OCI-LY7 (cell line): ENCODE measurements at regions not wholly inside any gene's neighbourhood (a gene's known extent, or its start where the extent isn't known, plus 50 kb on each side); places are given as distances from the start of the nearest gene placed in this dataset.

Experiments
- BruUV-seq: library from RNA; stranded (reverse); fragments of 400-500 nt; replicated peaks from 2 replicates; lab custom pipeline; 2021; lab: Mats Ljungman, UMichigan
- CTCF ChIA-PET: fragments of 300-600 bp; sonication (Branson Sonifier 250); formaldehyde crosslinking; loops from one replicate; lab custom pipeline; 2022; ENCODE audit warnings: antibody characterized with exemption; ENCODE audit not compliant: unreplicated experiment; lab: Charles Lee
- POLR2A ChIA-PET: fragments of 300-600 bp; sonication (Branson Sonifier 250); formaldehyde crosslinking; loops from one replicate; lab custom pipeline; 2022; ENCODE audit warnings: antibody characterized with exemption; lab: Charles Lee
- DNase-seq: peaks from one replicate; pipeline ENCODE4 v3.0.0-alpha.2; 2015; ENCODE audit warnings: low spot score
- H2AFZ ChIP-seq: fragments of 200-600 bp; sonication (generic), shearing (Covaris generic); 2 replicates; pipeline ENCODE4 v1.6.1; 2014; ENCODE audit warnings: mild to moderate bottlenecking, antibody characterized with exemption, low read length, moderate library complexity
- H3K27ac ChIP-seq: fragments of 200-600 bp; sonication (generic); 2 replicates; pipeline ENCODE4 v1.5.1; 2014; ENCODE audit warnings: mixed run types, low read depth, mild to moderate bottlenecking, moderate library complexity, low read length, inconsistent platforms; ENCODE audit not compliant: poor library complexity, severe bottlenecking
- H3K36me3 ChIP-seq: fragments of 200-600 bp; sonication (generic); 2 replicates; pipeline ENCODE4 v1.6.1; 2014; ENCODE audit warnings: mild to moderate bottlenecking, antibody characterized with exemption, low read length, moderate library complexity, mixed read lengths; ENCODE audit not compliant: insufficient read depth
- H3K4me1 ChIP-seq: fragments of 200-600 bp; sonication (generic); 2 replicates; pipeline ENCODE4 v1.5.1; 2014; ENCODE audit warnings: mild to moderate bottlenecking, low read length; ENCODE audit not compliant: insufficient read depth, poor library complexity, severe bottlenecking
- H3K4me2 ChIP-seq: fragments of 200-600 bp; sonication (generic); 2 replicates; pipeline ENCODE4 v1.6.1; 2014; ENCODE audit warnings: mild to moderate bottlenecking, low read length
- H3K4me3 ChIP-seq: fragments of 200-600 bp; sonication (generic); 2 replicates; pipeline ENCODE4 v1.5.1; 2014; ENCODE audit warnings: mild to moderate bottlenecking, low read depth, low read length; ENCODE audit not compliant: poor library complexity, severe bottlenecking
- H3K79me2 ChIP-seq: fragments of 200-600 bp; sonication (generic); 2 replicates; pipeline ENCODE4 v1.6.1; 2016; ENCODE audit warnings: low read depth, mild to moderate bottlenecking, low read length, moderate library complexity, mixed read lengths; ENCODE audit not compliant: insufficient read depth
- H3K9me2 ChIP-seq: fragments of 200-600 bp; sonication (generic); 2 replicates; pipeline ENCODE4 v1.6.1; 2016; ENCODE audit warnings: mild to moderate bottlenecking, low read length, mixed read lengths; ENCODE audit not compliant: insufficient read depth
- H3K9me3 ChIP-seq: fragments of 200-600 bp; sonication (generic); 2 replicates; pipeline ENCODE4 v1.6.1; 2014; ENCODE audit warnings: mild to moderate bottlenecking, mixed run types, low read length, mixed read lengths
- H4K20me1 ChIP-seq: fragments of 200-600 bp; sonication (generic); 2 replicates; pipeline ENCODE4 v1.6.1; 2014; ENCODE audit warnings: mild to moderate bottlenecking, antibody characterized with exemption, low read length, moderate library complexity, mixed read lengths; ENCODE audit not compliant: insufficient read depth
- EZH2phosphoT487 ChIP-seq: fragments of 200-600 bp; sonication (generic); IDR thresholded peaks from 2 replicates; pipeline ENCODE4 v1.6.1; 2018; ENCODE audit warnings: low read depth, borderline replicate concordance, mild to moderate bottlenecking, mixed run types, antibody characterized with exemption, low read length, moderate library complexity, mixed read lengths
- intact Hi-C: fragments of 100-400 bp; cut with micrococcal nuclease; formaldehyde crosslinking; loops from one replicate; pipeline ENCODE4 v1.10.0; 2022; ENCODE audit not compliant: unreplicated experiment
- TF ChIP-seq, protein P1 (sequence below): fragments of 200-600 bp; sonication (generic); conservative IDR thresholded peaks from 2 replicates; pipeline ENCODE4 v1.5.1; 2014; ENCODE audit warnings: mild to moderate bottlenecking, antibody characterized with exemption, low read length, moderate library complexity, mixed read lengths

DNA sequence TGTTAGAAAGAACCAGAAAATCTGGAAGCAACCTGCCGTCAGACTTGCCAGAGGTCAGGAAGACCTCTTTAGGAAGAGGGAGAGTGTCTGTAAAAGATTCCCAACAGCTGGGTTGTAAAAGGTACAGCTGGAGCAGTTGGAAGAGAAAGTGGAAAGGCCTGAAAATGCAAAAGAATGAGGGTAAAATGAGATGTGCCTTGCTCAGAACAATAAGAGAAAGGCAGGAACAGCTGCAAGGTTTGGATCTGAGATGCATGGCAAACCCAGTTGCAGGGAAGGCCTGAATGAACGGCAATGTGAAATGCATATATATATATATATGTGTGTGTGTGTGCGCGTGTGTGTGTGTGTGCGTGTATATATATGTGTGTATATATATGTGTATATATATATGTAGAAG is 88.1 kb downstream of the ZIC1 start:
- DNase-seq: no peak
- Histone ChIP-seq H3K4me3 (no peak overlapping the region), H3K36me3 (no peaks in the 10 kb centered on the region), H3K4me1 (no peaks in the 10 kb centered on the region), H2AFZ (no peak overlapping the region), H3K79me2 (no peaks in the 10 kb centered on the region), H3K4me2 (no peak overlapping the region), H3K27ac (no peak overlapping the region), H3K9me2 (no peaks in the 10 kb centered on the region), H4K20me1 (no peaks in the 10 kb centered on the region), H3K9me3 (no peaks in the 10 kb centered on the region)
- POLR2A ChIA-PET: interaction anchor here (1.1 kb wide), 1 partner anchor 73 kb away, joined by 3 read pairs; no protein-coding TSS in a partner anchor
- intact Hi-C loops: no loop called here
- TF ChIP-seq, protein P1, sequence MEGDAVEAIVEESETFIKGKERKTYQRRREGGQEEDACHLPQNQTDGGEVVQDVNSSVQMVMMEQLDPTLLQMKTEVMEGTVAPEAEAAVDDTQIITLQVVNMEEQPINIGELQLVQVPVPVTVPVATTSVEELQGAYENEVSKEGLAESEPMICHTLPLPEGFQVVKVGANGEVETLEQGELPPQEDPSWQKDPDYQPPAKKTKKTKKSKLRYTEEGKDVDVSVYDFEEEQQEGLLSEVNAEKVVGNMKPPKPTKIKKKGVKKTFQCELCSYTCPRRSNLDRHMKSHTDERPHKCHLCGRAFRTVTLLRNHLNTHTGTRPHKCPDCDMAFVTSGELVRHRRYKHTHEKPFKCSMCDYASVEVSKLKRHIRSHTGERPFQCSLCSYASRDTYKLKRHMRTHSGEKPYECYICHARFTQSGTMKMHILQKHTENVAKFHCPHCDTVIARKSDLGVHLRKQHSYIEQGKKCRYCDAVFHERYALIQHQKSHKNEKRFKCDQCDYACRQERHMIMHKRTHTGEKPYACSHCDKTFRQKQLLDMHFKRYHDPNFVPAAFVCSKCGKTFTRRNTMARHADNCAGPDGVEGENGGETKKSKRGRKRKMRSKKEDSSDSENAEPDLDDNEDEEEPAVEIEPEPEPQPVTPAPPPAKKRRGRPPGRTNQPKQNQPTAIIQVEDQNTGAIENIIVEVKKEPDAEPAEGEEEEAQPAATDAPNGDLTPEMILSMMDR: no peak
- TF ChIP-seq EZH2phosphoT487: no peak
- BruUV-seq: no TSS peak
- CTCF ChIA-PET: no interaction called here

DNA sequence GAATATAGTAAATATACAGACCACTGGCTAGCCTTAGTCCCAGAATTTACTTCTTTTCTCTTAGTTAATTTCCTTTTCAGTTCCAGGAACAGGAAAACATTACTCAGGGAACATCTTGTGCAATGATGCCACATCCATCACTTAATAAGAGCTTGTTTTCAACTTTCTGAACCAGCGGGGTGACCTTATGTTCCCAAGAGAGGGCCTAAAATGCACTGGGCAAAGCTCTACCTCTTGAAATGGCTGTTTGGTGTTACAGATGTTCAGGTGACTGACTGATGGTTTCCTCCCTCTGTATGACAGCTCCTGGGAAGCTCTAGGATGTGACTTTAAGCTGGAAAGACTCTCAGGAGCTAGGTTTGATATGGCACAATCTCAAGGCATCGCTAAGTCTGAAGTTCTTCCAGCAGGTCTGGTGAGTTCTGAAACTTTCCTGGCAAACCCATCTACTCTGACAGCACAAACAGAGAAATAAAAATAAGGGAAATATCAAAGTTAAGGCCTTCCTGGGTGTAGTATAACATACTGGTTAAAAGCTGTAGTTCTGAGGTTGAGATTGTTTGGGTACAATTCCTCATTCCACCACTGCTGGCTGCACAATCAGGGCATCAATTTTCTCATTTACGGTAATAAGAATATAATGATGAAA is 98.6 kb downstream of the ZIC1 start:
- TF ChIP-seq, protein P1: no peak
- no peak for TF ChIP-seq EZH2phosphoT487
- Histone ChIP-seq H3K4me2 (no peak overlapping the region), H3K9me3 (no peaks in the 10 kb centered on the region), H4K20me1 (no peaks in the 10 kb centered on the region), H3K4me3 (no peak overlapping the region), H3K27ac (no peak overlapping the region), H3K9me2 (no peaks in the 10 kb centered on the region), H3K36me3 (no peaks in the 10 kb centered on the region), H2AFZ (no peak overlapping the region), H3K79me2 (no peaks in the 10 kb centered on the region), H3K4me1 (no peaks in the 10 kb centered on the region)
- no peak for DNase-seq
- POLR2A ChIA-PET: interaction anchor here (0.9 kb wide), 1 partner anchor 20 kb away, joined by 3 read pairs; no protein-coding TSS in a partner anchor
- BruUV-seq: no TSS peak
- CTCF ChIA-PET: no interaction called here
- intact Hi-C loops: no loop called here

DNA sequence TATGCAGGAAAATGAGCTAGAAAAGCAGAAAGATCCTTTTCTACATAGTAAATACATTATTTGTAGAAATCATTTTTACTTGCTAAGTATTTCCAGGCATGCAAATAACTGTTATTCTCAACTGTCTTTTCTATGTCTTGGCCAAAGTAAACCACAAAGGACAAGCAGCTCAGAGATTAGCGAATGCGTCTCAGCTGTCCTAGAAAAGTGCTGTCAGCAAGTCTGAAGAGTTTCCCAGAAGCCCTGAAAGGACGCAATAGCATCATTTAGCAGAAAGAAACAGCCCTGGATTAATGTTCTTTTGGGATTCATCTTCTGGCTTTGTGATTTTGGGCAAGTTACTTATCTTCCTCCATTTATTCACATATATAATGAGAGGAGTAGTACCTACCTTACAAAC is 100.3 kb downstream of the ZIC1 start:
- no peak overlapping the region for H2AFZ ChIP-seq
- no peaks in the 10 kb centered on the region for H3K4me1 ChIP-seq
- H3K4me3 ChIP-seq: no peak overlapping the region
- no peaks in the 10 kb centered on the region for H3K79me2 ChIP-seq
- ChIA-PET CTCF (no interaction called here), POLR2A (no interaction called here)
- H3K9me3 ChIP-seq: no peaks in the 10 kb centered on the region
- no peaks in the 10 kb centered on the region for H3K36me3 ChIP-seq
- no peak for DNase-seq
- H3K27ac ChIP-seq: no peak overlapping the region
- H3K9me2 ChIP-seq: no peaks in the 10 kb centered on the region
- no peak overlapping the region for H3K4me2 ChIP-seq
- no peaks in the 10 kb centered on the region for H4K20me1 ChIP-seq
- BruUV-seq: no TSS peak
- TF ChIP-seq, protein P1: no peak
- TF ChIP-seq EZH2phosphoT487: no peak
- intact Hi-C loops: no loop called here
